Vagina (tissue), 2 donors: ENCODE measurements at regions not wholly inside any gene's neighbourhood (a gene's known extent, or its start where the extent isn't known, plus 50 kb on each side); places are given as distances from the start of the nearest gene placed in this dataset.
"Not testable (repeated sequence)": the region's sequence is repeated elsewhere in the genome, so short reads cannot be mapped to it uniquely, and the experiment has no call there.

ENCODE experiments used
- DNase-seq, 2 donors: peaks; one replicate each; pipeline ENCODE4 v3.0.0-alpha.2; 2017; ENCODE audit errors: extremely low spot score in 2 of 2
- H3K27ac ChIP-seq: fragments of 200-600 bp; sonication (generic); one replicate; pipeline ENCODE4 v1.5.1; 2019
- H3K27me3 ChIP-seq: fragments of 200-600 bp; sonication (generic); one replicate; pipeline ENCODE4 v1.5.1; 2019
- H3K36me3 ChIP-seq, 2 donors: fragments of 200-600 bp; sonication (generic); one replicate each; pipeline ENCODE4 v1.5.1; 2017 to 2019
- H3K4me1 ChIP-seq: fragments of 200-600 bp; sonication (generic); one replicate; pipeline ENCODE4 v1.5.1; 2019
- H3K4me3 ChIP-seq, 2 donors: fragments of 200-600 bp; sonication (generic); 1 replicate in 1 of 2; 2 replicates in 1 of 2; pipeline ENCODE4 v1.5.1; 2016 to 2019
- H3K9me3 ChIP-seq: fragments of 200-600 bp; sonication (generic); one replicate; pipeline ENCODE4 v1.5.1; 2019
- CTCF ChIP-seq, 3 experiments: fragments of 450-650 bp in 2 of 3; fragments of 200-600 bp in 1 of 3; sonication (generic) in 1 of 3; IDR thresholded peaks; one replicate each; pipeline ENCODE4 v1.5.1; 2017 to 2019; ENCODE audit warnings: antibody characterized with exemption in 3 of 3, mild to moderate bottlenecking in 2 of 3, moderate library complexity in 2 of 3
- POLR2A ChIP-seq, 2 donors: fragments of 450-650 bp; IDR thresholded peaks; one replicate each; pipeline ENCODE4 v1.6.1; 2017; ENCODE audit warnings: antibody characterized with exemption in 2 of 2, mild to moderate bottlenecking in 2 of 2, moderate library complexity in 2 of 2
- POLR2AphosphoS5 ChIP-seq, 2 donors: sonication (generic); formaldehyde crosslinking; IDR thresholded peaks; one replicate each; pipeline ENCODE4 v1.9.0; 2017; ENCODE audit warnings: antibody characterized with exemption in 2 of 2, mild to moderate bottlenecking in 2 of 2, low read depth in 1 of 2; ENCODE audit not compliant: insufficient read depth in 1 of 2
- intact Hi-C: fragments of 100-400 bp; cut with DNase I; formaldehyde crosslinking; loops from one replicate; pipeline ENCODE4 v1.15.1; 2023

- no peaks in the 10 kb centered on the region for H3K9me3 ChIP-seq
- DNase-seq = no peak
- no peak overlapping the region for H3K4me3 ChIP-seq
- peaks cover 3% of the 10 kb centered on the region for H3K4me1 ChIP-seq
- TF ChIP-seq CTCF (IDR thresholded peaks at IDR 0.05) (no peak), POLR2AphosphoS5 (IDR thresholded peaks at IDR 0.05; ENCODE audit: insufficient read depth in 1 of 2, low read depth in 1 of 2) (no peak), POLR2A (IDR thresholded peaks at IDR 0.05) (no peak)
- intact Hi-C loops = no loop called here
- H3K27me3 ChIP-seq = no peaks in the 10 kb centered on the region
- no peaks in the 10 kb centered on the region for H3K36me3 ChIP-seq
- H3K27ac ChIP-seq = no peak overlapping the region
Observed at GRCh38 chr1:118396279-118396678, 211.3 kb upstream of the SPAG17 start.

GRCh38 chr1:118395430-118395991 is 210.5 kb upstream of the SPAG17 start:
- Histone ChIP-seq H3K27ac (no peak overlapping the region), H3K36me3 (no peaks in the 10 kb centered on the region), H3K9me3 (no peaks in the 10 kb centered on the region), H3K27me3 (no peaks in the 10 kb centered on the region), H3K4me1 (peaks cover 3% of the 10 kb centered on the region), H3K4me3 (no peak overlapping the region)
- TF ChIP-seq CTCF (IDR thresholded peaks at IDR 0.05) = no peak
- TF ChIP-seq POLR2A (IDR thresholded peaks at IDR 0.05) = no peak
- no peak for TF ChIP-seq POLR2AphosphoS5 (IDR thresholded peaks at IDR 0.05; ENCODE audit: insufficient read depth in 1 of 2, low read depth in 1 of 2)
- no peak for DNase-seq
- intact Hi-C loops = no loop called here

GRCh38 chr1:118390955-118391354 is 205.9 kb upstream of the SPAG17 start:
- H3K4me3 ChIP-seq = no peak overlapping the region
- H3K27me3 ChIP-seq = no peaks in the 10 kb centered on the region

GRCh38 chr1:118388301-118388959 is 203.4 kb upstream of the SPAG17 start:
- no peak for DNase-seq
- no peak for TF ChIP-seq POLR2A (IDR thresholded peaks at IDR 0.05)
- TF ChIP-seq POLR2AphosphoS5 (IDR thresholded peaks at IDR 0.05; ENCODE audit: insufficient read depth in 1 of 2, low read depth in 1 of 2) = no peak
- TF ChIP-seq CTCF (IDR thresholded peaks at IDR 0.05) = no peak

More at GRCh38 chr1:118390955-118391354, 205.9 kb upstream of the SPAG17 start:
- no peaks in the 10 kb centered on the region for H3K9me3 ChIP-seq
- DNase-seq = no peak
- intact Hi-C loops = no loop called here
- no peak overlapping the region for H3K27ac ChIP-seq
- H3K4me1 ChIP-seq = no peaks in the 10 kb centered on the region
- TF ChIP-seq CTCF (IDR thresholded peaks at IDR 0.05) (no peak), POLR2AphosphoS5 (IDR thresholded peaks at IDR 0.05; ENCODE audit: insufficient read depth in 1 of 2, low read depth in 1 of 2) (no peak), POLR2A (IDR thresholded peaks at IDR 0.05) (no peak)
- H3K36me3 ChIP-seq = no peaks in the 10 kb centered on the region

GRCh38 chr1:118381197-118381869 is 196.3 kb upstream of the SPAG17 start:
- H3K36me3 ChIP-seq = no peaks in the 10 kb centered on the region
- no peak for DNase-seq
- TF ChIP-seq CTCF (IDR thresholded peaks at IDR 0.05) (no peak), POLR2A (IDR thresholded peaks at IDR 0.05) (no peak), POLR2AphosphoS5 (IDR thresholded peaks at IDR 0.05; ENCODE audit: insufficient read depth in 1 of 2, low read depth in 1 of 2) (no peak)
- intact Hi-C loops = no loop called here
- H3K4me3 ChIP-seq = no peak overlapping the region
- H3K9me3 ChIP-seq = no peaks in the 10 kb centered on the region
- no peaks in the 10 kb centered on the region for H3K27me3 ChIP-seq
- H3K27ac ChIP-seq = no peak overlapping the region
- H3K4me1 ChIP-seq = no peaks in the 10 kb centered on the region

More at GRCh38 chr1:118388301-118388959, 203.4 kb upstream of the SPAG17 start:
- H3K27ac ChIP-seq = no peak overlapping the region
- H3K36me3 ChIP-seq = no peaks in the 10 kb centered on the region
- intact Hi-C loops = no loop called here
- H3K4me1 ChIP-seq = no peaks in the 10 kb centered on the region
- no peaks in the 10 kb centered on the region for H3K27me3 ChIP-seq
- H3K9me3 ChIP-seq = no peaks in the 10 kb centered on the region
- no peak overlapping the region for H3K4me3 ChIP-seq

- DNase-seq, H3K27ac ChIP-seq, intact Hi-C loops, H3K36me3 ChIP-seq, H3K4me1 ChIP-seq, H3K4me3 ChIP-seq, H3K27me3 ChIP-seq, H3K9me3 ChIP-seq: not testable (repeated sequence)
Observed at GRCh38 chr1:118377183-118377582, 192.2 kb upstream of the SPAG17 start.
